ENCODE measurements at regions not wholly inside any gene's neighbourhood (a gene's known extent, or its start where the extent isn't known, plus 50 kb on each side); places are given as distances from the start of the nearest gene placed in this dataset.

DNA sequence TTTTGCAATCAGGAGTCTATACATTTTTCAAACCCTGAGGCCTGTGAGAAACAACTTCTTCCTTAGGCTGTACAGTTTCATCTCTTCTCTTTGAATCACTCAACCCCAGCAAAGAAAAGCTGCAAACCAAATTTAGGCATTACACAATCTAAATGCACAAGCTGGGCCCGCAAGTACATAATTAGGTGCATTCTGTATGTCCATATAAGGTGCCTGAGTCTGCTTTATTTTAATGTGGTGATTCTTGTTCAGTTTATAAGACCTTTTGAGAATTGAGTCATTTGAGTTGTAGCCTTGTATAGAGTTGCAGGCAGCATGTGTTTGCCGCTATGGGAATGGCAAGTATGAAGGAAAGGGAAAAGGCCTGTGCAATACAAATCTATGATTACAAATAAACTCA, 709.6 kb upstream of the MARCKS start:
- no peaks in the 10 kb centered on the region for H3K27me3 ChIP-seq
- no peak overlapping the region for H3K4me3 ChIP-seq
- DNase-seq (ENCODE audit: low spot score in 2 of 2), result no peak
- H3K36me3 ChIP-seq, result no peaks in the 10 kb centered on the region
- TF ChIP-seq POLR2AphosphoS5 (IDR thresholded peaks at IDR 0.05) (no peak), POLR2A (IDR thresholded peaks at IDR 0.05) (no peak)
- TF ChIP-seq, protein P1, sequence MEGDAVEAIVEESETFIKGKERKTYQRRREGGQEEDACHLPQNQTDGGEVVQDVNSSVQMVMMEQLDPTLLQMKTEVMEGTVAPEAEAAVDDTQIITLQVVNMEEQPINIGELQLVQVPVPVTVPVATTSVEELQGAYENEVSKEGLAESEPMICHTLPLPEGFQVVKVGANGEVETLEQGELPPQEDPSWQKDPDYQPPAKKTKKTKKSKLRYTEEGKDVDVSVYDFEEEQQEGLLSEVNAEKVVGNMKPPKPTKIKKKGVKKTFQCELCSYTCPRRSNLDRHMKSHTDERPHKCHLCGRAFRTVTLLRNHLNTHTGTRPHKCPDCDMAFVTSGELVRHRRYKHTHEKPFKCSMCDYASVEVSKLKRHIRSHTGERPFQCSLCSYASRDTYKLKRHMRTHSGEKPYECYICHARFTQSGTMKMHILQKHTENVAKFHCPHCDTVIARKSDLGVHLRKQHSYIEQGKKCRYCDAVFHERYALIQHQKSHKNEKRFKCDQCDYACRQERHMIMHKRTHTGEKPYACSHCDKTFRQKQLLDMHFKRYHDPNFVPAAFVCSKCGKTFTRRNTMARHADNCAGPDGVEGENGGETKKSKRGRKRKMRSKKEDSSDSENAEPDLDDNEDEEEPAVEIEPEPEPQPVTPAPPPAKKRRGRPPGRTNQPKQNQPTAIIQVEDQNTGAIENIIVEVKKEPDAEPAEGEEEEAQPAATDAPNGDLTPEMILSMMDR (IDR thresholded peaks at IDR 0.05), result no peak
- H3K27ac ChIP-seq, result no peak overlapping the region
- intact Hi-C loops (cut with DNase I; ENCODE audit: low total_unique reads), result no loop called here
- no peaks in the 10 kb centered on the region for H3K4me1 ChIP-seq
- no peaks in the 10 kb centered on the region for H3K9me3 ChIP-seq

DNA sequence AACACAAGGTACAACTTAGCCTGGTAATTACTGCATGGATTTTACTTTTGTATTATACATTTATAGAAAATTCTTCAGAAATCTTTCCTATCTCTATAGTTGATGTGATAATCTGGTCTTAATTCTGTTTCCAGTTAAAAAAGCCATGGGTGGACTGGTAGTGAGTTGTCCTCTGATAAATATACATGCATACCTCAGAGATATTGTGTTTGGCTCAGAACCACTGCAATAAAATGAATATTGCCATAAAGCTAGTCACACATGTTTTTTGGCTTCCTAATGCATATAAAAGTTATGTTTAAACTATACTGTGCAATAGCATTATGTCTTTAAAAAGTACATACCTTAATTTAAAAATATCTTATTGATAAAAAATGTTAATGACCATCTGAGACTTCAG, 708.6 kb upstream of the MARCKS start:
- DNase-seq (ENCODE audit: low spot score in 2 of 2), result no peak
- Histone ChIP-seq H3K4me1 (no peaks in the 10 kb centered on the region), H3K4me3 (no peak overlapping the region), H3K36me3 (no peaks in the 10 kb centered on the region), H3K9me3 (no peaks in the 10 kb centered on the region), H3K27me3 (no peaks in the 10 kb centered on the region), H3K27ac (no peak overlapping the region)
- TF ChIP-seq, protein P1 (IDR thresholded peaks at IDR 0.05), result no peak
- TF ChIP-seq POLR2A (IDR thresholded peaks at IDR 0.05), result no peak
- TF ChIP-seq POLR2AphosphoS5 (IDR thresholded peaks at IDR 0.05), result no peak
- intact Hi-C loops (cut with DNase I; ENCODE audit: low total_unique reads), result no loop called here

DNA sequence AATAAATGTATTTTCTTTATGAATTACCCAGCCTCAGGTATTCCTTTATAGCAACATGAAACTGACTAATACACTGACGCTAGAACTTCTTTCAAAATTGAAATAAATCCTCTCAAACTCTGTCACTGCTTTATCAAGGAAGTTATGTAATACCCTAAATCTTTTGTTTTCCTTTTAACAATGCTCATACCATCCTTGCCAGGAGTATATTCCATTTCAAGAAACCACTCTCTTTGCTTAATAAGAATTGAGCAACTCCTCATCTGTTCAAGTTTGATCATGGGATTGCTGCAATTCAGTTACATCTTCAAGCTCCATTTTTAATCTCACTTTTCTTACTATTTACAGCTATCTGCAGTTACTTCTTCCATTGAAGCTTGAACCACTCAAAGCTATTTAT, 707.6 kb upstream of the MARCKS start:
- no peak overlapping the region for H3K4me3 ChIP-seq
- no peak overlapping the region for H3K27ac ChIP-seq
- DNase-seq (ENCODE audit: low spot score in 2 of 2), result no peak
- intact Hi-C loops (cut with DNase I; ENCODE audit: low total_unique reads), result no loop called here
- no peaks in the 10 kb centered on the region for H3K4me1 ChIP-seq
- no peaks in the 10 kb centered on the region for H3K9me3 ChIP-seq
- H3K36me3 ChIP-seq, result no peaks in the 10 kb centered on the region
- TF ChIP-seq POLR2AphosphoS5 (IDR thresholded peaks at IDR 0.05) (no peak), POLR2A (IDR thresholded peaks at IDR 0.05) (no peak)
- TF ChIP-seq, protein P1 (IDR thresholded peaks at IDR 0.05), result no peak
- no peaks in the 10 kb centered on the region for H3K27me3 ChIP-seq

DNA sequence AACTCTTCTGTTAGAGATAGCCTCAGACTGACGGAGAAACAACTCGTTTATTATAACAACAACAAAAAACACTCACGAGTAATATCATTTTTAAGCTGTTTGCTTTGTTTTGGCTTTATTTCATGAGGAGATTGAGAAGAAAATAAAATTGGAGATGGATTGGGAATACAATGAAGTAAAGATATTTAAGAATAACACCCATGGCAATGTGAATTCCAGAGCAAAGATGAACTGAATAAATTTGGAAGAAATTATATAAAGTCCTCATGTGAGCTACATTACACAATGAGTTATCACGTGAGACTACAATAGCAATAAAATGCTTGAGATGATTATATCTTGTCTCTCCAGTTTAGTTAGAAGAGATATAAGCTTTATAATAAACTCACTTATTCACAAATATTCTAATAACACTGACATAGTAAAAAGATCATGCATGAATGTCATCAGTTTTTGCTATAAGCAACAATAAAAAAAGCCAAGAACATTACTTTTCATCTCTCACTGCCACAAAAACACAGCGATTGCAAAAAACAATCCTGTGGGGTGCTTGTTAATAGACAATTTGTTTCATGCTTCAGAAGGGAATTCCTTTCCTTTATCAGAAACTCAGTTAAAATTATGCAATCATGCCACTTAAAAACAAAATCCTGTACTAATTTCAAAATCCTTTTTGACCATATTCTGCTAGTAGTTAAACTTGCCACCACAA, 696.7 kb upstream of the MARCKS start:
- H3K4me1 ChIP-seq, result no peaks in the 10 kb centered on the region
- no peak for DNase-seq (ENCODE audit: low spot score in 2 of 2)
- no peak for TF ChIP-seq POLR2AphosphoS5 (IDR thresholded peaks at IDR 0.05)
- no peak for TF ChIP-seq POLR2A (IDR thresholded peaks at IDR 0.05)
- TF ChIP-seq, protein P1 (IDR thresholded peaks at IDR 0.05), result no peak
- no peaks in the 10 kb centered on the region for H3K27me3 ChIP-seq
- intact Hi-C loops (cut with DNase I; ENCODE audit: low total_unique reads), result no loop called here
- no peak overlapping the region for H3K27ac ChIP-seq
- H3K9me3 ChIP-seq, result no peaks in the 10 kb centered on the region
- H3K4me3 ChIP-seq, result no peak overlapping the region
- H3K36me3 ChIP-seq, result no peaks in the 10 kb centered on the region

DNA sequence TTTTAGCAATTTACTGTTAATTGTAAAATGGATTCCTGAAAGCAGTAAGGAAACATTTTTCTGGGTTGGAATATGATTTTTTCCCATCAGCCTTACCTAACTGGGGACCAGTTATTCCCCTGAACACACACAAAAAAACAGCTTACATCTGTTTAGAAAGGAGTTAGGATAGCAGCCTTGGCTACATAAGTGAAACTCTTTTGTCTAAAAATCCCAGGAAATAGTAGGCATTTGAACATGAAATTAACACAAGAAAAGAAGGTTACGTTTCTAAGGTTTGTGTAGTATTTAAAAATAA, 696.2 kb upstream of the MARCKS start:
- H3K27me3 ChIP-seq, result no peaks in the 10 kb centered on the region
- H3K4me3 ChIP-seq, result no peak overlapping the region
- DNase-seq (ENCODE audit: low spot score in 2 of 2), result no peak
- H3K4me1 ChIP-seq, result no peaks in the 10 kb centered on the region
- TF ChIP-seq, protein P1 (IDR thresholded peaks at IDR 0.05), result no peak
- H3K36me3 ChIP-seq, result no peaks in the 10 kb centered on the region
- intact Hi-C loops (cut with DNase I; ENCODE audit: low total_unique reads), result no loop called here
- H3K27ac ChIP-seq, result no peak overlapping the region
- no peaks in the 10 kb centered on the region for H3K9me3 ChIP-seq
